Adrenal gland (tissue), 9 donors: ENCODE measurements at regions not wholly inside any gene's neighbourhood (a gene's known extent, or its start where the extent isn't known, plus 50 kb on each side); places are given as distances from the start of the nearest gene placed in this dataset.

Experiments used
- DNase-seq, 7 donors: peaks; one replicate each; pipeline ENCODE4 v3.0.0-alpha.2; 2019 to 2020
- H3K27ac ChIP-seq, 5 donors: fragments of 200-600 bp; sonication (generic) in 4 of 5; 1 replicate in 3 of 5; 2 replicates in 2 of 5; pipeline versions ENCODE4 v1.5.1 to v1.8.0; 2016 to 2020; ENCODE audit warnings: mild to moderate bottlenecking in 1 of 5
- H3K27me3 ChIP-seq: fragments of 200-600 bp; 2 replicates; pipeline ENCODE4 v1.8.0; 2021
- H3K36me3 ChIP-seq, 2 donors: fragments of 200-600 bp; replicated peaks in 1 of 2; 1 replicate in 1 of 2; 2 replicates in 1 of 2; pipeline versions ENCODE4 v1.5.1 to v1.8.0; 2018 to 2022
- H3K4me1 ChIP-seq, 2 donors: fragments of 200-600 bp; replicated peaks in 1 of 2; 1 replicate in 1 of 2; 2 replicates in 1 of 2; pipeline versions ENCODE4 v1.5.1 to v1.8.0; 2018 to 2021
- H3K4me3 ChIP-seq, 4 donors: fragments of 200-600 bp; sonication (generic) in 3 of 4; one replicate each; pipeline ENCODE4 v1.5.1; 2016 to 2018
- H3K9me3 ChIP-seq, 3 donors: fragments of 200-600 bp; sonication (generic) in 1 of 3; replicated peaks in 1 of 3; 1 replicate in 2 of 3; 2 replicates in 1 of 3; pipeline versions ENCODE4 v1.5.1 to v1.8.0; 2016 to 2021
- POLR2A ChIP-seq, 2 donors: fragments of 450-650 bp; IDR thresholded peaks; one replicate each; pipeline ENCODE4 v1.6.1; 2017; ENCODE audit warnings: antibody characterized with exemption in 2 of 2, mild to moderate bottlenecking in 2 of 2, moderate library complexity in 1 of 2
- WGBS, 4 donors: extraction: QIAGEN DNeasy Blood & Tissue Kit in 2 of 4; methylation state at CpG; one replicate each; pipeline versions ENCODE4 v1.1.5 to v1.1.7; 2013 to 2017; 5-methylcytosine and 5-hydroxymethylcytosine counted together
- intact Hi-C, 2 donors: fragments of 100-400 bp; cut with DNase I; formaldehyde crosslinking; loops; one replicate each; pipeline versions ENCODE4 v1.14.1 to v1.15.0; 2022 to 2023
- TF ChIP-seq, protein P1 (sequence below), 6 experiments: fragments of 450-650 bp in 4 of 6; fragments of 200-600 bp in 2 of 6; sonication (generic) in 1 of 6; IDR thresholded peaks; 1 replicate in 5 of 6; 2 replicates in 1 of 6; pipeline versions ENCODE4 v1.5.1 to v1.8.0; 2016 to 2021; ENCODE audit warnings: antibody characterized with exemption in 6 of 6, mild to moderate bottlenecking in 2 of 6, moderate library complexity in 1 of 6
- donor health status: healthy with polysubstance abuse.
- donor health status: Bipolar disorder and iron deficiency.
- donor health status: DM: yes; HTN: yes; CAD: no.
- donor health status: DM: no; HTN: no; CAD: no.
- donor health status: DM: no; HTN: no; CAD: no.

GRCh38 chr3:151999936-152000335, 126.5 kb downstream of the SUCNR1 start:
- no peaks in the 10 kb centered on the region for H3K27me3 ChIP-seq
- H3K36me3 ChIP-seq, result no peaks in the 10 kb centered on the region
- no peak overlapping the region for H3K4me3 ChIP-seq
- TF ChIP-seq POLR2A (IDR thresholded peaks at IDR 0.05), result no peak
- TF ChIP-seq, protein P1, sequence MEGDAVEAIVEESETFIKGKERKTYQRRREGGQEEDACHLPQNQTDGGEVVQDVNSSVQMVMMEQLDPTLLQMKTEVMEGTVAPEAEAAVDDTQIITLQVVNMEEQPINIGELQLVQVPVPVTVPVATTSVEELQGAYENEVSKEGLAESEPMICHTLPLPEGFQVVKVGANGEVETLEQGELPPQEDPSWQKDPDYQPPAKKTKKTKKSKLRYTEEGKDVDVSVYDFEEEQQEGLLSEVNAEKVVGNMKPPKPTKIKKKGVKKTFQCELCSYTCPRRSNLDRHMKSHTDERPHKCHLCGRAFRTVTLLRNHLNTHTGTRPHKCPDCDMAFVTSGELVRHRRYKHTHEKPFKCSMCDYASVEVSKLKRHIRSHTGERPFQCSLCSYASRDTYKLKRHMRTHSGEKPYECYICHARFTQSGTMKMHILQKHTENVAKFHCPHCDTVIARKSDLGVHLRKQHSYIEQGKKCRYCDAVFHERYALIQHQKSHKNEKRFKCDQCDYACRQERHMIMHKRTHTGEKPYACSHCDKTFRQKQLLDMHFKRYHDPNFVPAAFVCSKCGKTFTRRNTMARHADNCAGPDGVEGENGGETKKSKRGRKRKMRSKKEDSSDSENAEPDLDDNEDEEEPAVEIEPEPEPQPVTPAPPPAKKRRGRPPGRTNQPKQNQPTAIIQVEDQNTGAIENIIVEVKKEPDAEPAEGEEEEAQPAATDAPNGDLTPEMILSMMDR (IDR thresholded peaks at IDR 0.05), result no peak
- H3K27ac ChIP-seq, result no peak overlapping the region
- intact Hi-C loops, result no loop called here
- H3K9me3 ChIP-seq, result no peaks in the 10 kb centered on the region
- 81 to 91% (median 88%) methylated on average over 5 of the region's 5 CpGs for WGBS, 4 donors
- no peak for DNase-seq
- no peaks in the 10 kb centered on the region for H3K4me1 ChIP-seq

DNA sequence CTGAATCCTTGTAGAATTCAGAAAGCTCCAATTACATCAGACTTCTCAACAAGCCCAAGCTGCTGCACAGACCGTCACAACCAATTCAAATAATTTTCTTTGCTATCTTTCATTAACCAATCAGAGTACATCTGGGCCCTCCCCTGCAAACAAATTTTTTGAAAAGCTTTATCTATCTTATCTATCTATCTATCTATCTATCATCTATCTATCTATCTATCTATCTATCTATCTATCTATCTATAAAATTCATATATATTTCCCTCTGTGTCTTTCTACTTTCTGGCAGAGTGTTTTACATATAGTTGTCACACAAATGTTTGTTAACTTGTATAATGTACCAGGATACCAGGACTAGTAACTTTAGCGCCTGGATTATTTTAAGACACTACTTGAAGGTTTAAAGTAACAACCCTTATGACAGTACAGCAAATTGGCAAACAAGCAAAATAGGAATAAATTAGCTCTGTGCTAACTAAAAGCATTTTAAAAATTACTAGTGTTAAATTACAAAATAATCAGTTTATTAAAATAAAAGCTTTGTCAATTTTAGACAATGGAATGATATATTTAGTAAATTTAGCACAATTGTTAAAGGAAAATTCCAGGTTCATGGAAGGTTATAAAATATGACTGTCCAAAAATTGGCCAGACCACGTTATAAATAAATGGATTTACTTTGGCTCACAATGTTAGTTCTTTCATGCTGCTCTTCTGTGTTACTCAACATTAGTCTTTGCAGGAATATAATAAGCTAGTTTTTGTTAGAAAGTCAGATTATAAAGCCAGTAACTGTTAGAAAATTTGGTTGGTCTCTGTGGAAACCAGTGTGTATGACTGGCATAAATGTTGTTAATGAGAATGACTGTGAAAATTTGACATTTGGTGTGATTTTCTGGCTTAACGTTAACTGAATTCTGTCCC, 138.6 kb downstream of the SUCNR1 start:
- Histone ChIP-seq H3K36me3 (no peaks in the 10 kb centered on the region), H3K4me1 (no peaks in the 10 kb centered on the region), H3K27me3 (no peaks in the 10 kb centered on the region), H3K27ac (no peak overlapping the region), H3K4me3 (no peak overlapping the region), H3K9me3 (no peaks in the 10 kb centered on the region)
- WGBS, 4 donors, result 61 to 69% (median 66%) methylated on average over 4 of the region's 4 CpGs
- intact Hi-C loops, result no loop called here
- TF ChIP-seq, protein P1 (IDR thresholded peaks at IDR 0.05), result no peak
- TF ChIP-seq POLR2A (IDR thresholded peaks at IDR 0.05), result no peak
- DNase-seq, result no peak

DNA sequence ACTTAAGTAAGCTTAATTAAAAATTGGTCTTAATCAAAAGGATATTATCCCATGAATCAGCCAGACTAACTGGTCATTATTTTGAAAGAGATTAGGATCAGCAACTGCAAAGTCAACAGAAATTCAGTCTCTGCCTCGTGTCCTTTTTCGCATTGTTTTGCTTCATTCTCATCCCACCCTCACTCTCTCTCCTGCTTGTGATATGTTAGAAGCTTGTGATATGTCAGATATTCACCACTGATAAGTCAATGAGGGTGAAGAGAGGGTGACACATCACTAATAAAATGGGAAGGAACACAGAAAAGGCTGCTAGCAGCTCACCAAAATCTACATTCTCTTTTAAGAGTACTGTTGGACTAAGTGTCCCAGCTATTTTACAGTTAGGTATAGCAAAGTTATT, 146.1 kb downstream of the SUCNR1 start:
- H3K9me3 ChIP-seq, result no peaks in the 10 kb centered on the region
- H3K27ac ChIP-seq, result no peak overlapping the region
- H3K4me1 ChIP-seq, result no peaks in the 10 kb centered on the region
- no peaks in the 10 kb centered on the region for H3K27me3 ChIP-seq
- no peaks in the 10 kb centered on the region for H3K36me3 ChIP-seq
- intact Hi-C loops, result no loop called here
- H3K4me3 ChIP-seq, result no peak overlapping the region
- no peak for TF ChIP-seq POLR2A (IDR thresholded peaks at IDR 0.05)
- TF ChIP-seq, protein P1 (IDR thresholded peaks at IDR 0.05), result no peak
- 52 to 68% (median 61%) methylated on average over 2 of the region's 2 CpGs for WGBS, 4 donors
- no peak for DNase-seq

GRCh38 chr3:152021951-152022461, 148.6 kb downstream of the SUCNR1 start:
- TF ChIP-seq POLR2A (IDR thresholded peaks at IDR 0.05), result no peak
- TF ChIP-seq, protein P1 (IDR thresholded peaks at IDR 0.05), result no peak
- DNase-seq, result no peak
- H3K27ac ChIP-seq, result no peak overlapping the region
- no peaks in the 10 kb centered on the region for H3K36me3 ChIP-seq
- no peak overlapping the region for H3K4me3 ChIP-seq
- H3K27me3 ChIP-seq, result no peaks in the 10 kb centered on the region
- intact Hi-C loops, result no loop called here
- no peaks in the 10 kb centered on the region for H3K4me1 ChIP-seq
- WGBS, 4 donors, result 89 to 100% (median 92%) methylated on average over 2 to 4 of the region's 4 CpGs
- no peaks in the 10 kb centered on the region for H3K9me3 ChIP-seq
